H1 (cell line): ENCODE measurements at regions not wholly inside any gene's neighbourhood (a gene's known extent, or its start where the extent isn't known, plus 50 kb on each side); places are given as distances from the start of the nearest gene placed in this dataset.

Source experiments
- ATF2 ChIP-seq: IDR thresholded peaks from 2 replicates; pipeline ENCODE4 v1.6.1; 2012; ENCODE audit warnings: low read length, inconsistent platforms
- CBX8 ChIP-seq: fragments of 300-800, 300-1000 bp; sonication (generic); IDR thresholded peaks from 2 replicates; pipeline ENCODE4 v1.7.1; 2016; ENCODE audit warnings: low read depth, low read length, borderline replicate concordance
- CTBP2 ChIP-seq: IDR thresholded peaks from 2 replicates; pipeline ENCODE4 v1.7.0; 2011; ENCODE audit warnings: borderline replicate concordance, mild to moderate bottlenecking, moderate library complexity, mixed read lengths, low read length; ENCODE audit not compliant: insufficient read depth, insufficient read length
- EZH2 ChIP-seq: fragments of 200-600 bp; sonication (generic); IDR thresholded peaks from 2 replicates; pipeline ENCODE4 v1.7.1; 2012; ENCODE audit warnings: low read depth, mild to moderate bottlenecking, moderate library complexity, low read length, inconsistent platforms; ENCODE audit not compliant: severe bottlenecking

GRCh38 chr6:6790891-6791290 is 202.4 kb downstream of the LY86 start (continued):
- no peak for TF ChIP-seq EZH2
- no peak for TF ChIP-seq CTBP2
- TF ChIP-seq CBX8 = no peak
- TF ChIP-seq ATF2 = no peak
